Neural progenitor cell (in vitro differentiated cells): ENCODE measurements at regions not wholly inside any gene's neighbourhood (a gene's known extent, or its start where the extent isn't known, plus 50 kb on each side); places are given as distances from the start of the nearest gene placed in this dataset.
"Not testable (repeated sequence)": the region's sequence is repeated elsewhere in the genome, so short reads cannot be mapped to it uniquely, and the experiment has no call there.

ENCODE experiments used
- DNase-seq: peaks from one replicate; pipeline ENCODE4 v3.0.0-alpha.2; 2016; ENCODE audit warnings: low spot score
- H2AFZ ChIP-seq: fragments of 200-600 bp; sonication (generic); replicated peaks from 2 replicates; pipeline ENCODE4 v1.6.1; 2016; ENCODE audit warnings: antibody characterized with exemption
- H3F3A ChIP-seq: fragments of 200-600 bp; sonication (generic); 2 replicates; pipeline ENCODE4 v1.6.1; 2016; ENCODE audit warnings: antibody characterized with exemption, low read depth
- H3K27ac ChIP-seq: fragments of 200-600 bp; sonication (generic); 2 replicates; pipeline ENCODE4 v1.5.1; 2016; ENCODE audit warnings: mild to moderate bottlenecking
- H3K27me3 ChIP-seq: fragments of 200-600 bp; sonication (generic); 2 replicates; pipeline ENCODE4 v1.6.1; 2016; ENCODE audit warnings: mild to moderate bottlenecking, moderate library complexity
- H3K36me3 ChIP-seq: fragments of 200-600 bp; sonication (generic); 2 replicates; pipeline ENCODE4 v1.5.1; 2016
- H3K4me1 ChIP-seq: fragments of 200-600 bp; sonication (generic); 2 replicates; pipeline ENCODE4 v1.6.1; 2016; ENCODE audit warnings: mixed run types
- H3K4me2 ChIP-seq: fragments of 200-600 bp; sonication (generic); 2 replicates; pipeline ENCODE4 v1.6.1; 2016
- H3K4me3 ChIP-seq: fragments of 200-600 bp; sonication (generic); 2 replicates; pipeline ENCODE4 v1.5.1; 2016
- H3K79me2 ChIP-seq: fragments of 200-600 bp; sonication (generic); 2 replicates; pipeline ENCODE4 v1.6.1; 2016; ENCODE audit warnings: low read depth
- H3K9ac ChIP-seq: fragments of 200-600 bp; sonication (generic); 2 replicates; pipeline ENCODE4 v1.6.1; 2016
- H3K9me3 ChIP-seq: fragments of 200-600 bp; sonication (generic); 2 replicates; pipeline ENCODE4 v1.5.1; 2016; ENCODE audit warnings: low read depth
- H4K20me1 ChIP-seq: fragments of 200-600 bp; sonication (generic); 2 replicates; pipeline ENCODE4 v1.6.1; 2016; ENCODE audit warnings: low read depth
- H3K27ac Mint-ChIP-seq: 3 replicates; pipeline ENCODE4 v1.8.0; 2021; ENCODE audit warnings: mixed read lengths
- H3K27me3 Mint-ChIP-seq: 2 replicates; pipeline ENCODE4 v1.8.0; 2022; ENCODE audit warnings: low read depth, mild to moderate bottlenecking, inconsistent platforms, moderate library complexity, mixed read lengths; ENCODE audit not compliant: insufficient read depth
- H3K36me3 Mint-ChIP-seq: 3 replicates; pipeline ENCODE4 v1.8.0; 2021; ENCODE audit warnings: mixed read lengths
- H3K4me1 Mint-ChIP-seq: 3 replicates; pipeline ENCODE4 v1.8.0; 2021; ENCODE audit warnings: mixed read lengths
- H3K4me3 Mint-ChIP-seq: 3 replicates; pipeline ENCODE4 v1.8.0; 2021; ENCODE audit warnings: mild to moderate bottlenecking, moderate library complexity, mixed read lengths
- H3K9me3 Mint-ChIP-seq: 3 replicates; pipeline ENCODE4 v1.8.0; 2020; ENCODE audit warnings: mixed read lengths
- CTCF ChIP-seq: fragments of 200-600 bp; sonication (generic); IDR thresholded peaks from 2 replicates; pipeline ENCODE4 v1.5.1; 2017; ENCODE audit warnings: antibody characterized with exemption, mild to moderate bottlenecking
- EZH2 ChIP-seq: fragments of 200-600 bp; sonication (generic); IDR thresholded peaks from 2 replicates; pipeline ENCODE4 v1.6.1; 2017; ENCODE audit warnings: antibody characterized with exemption, mild to moderate bottlenecking, moderate library complexity
- EZH2phosphoT487 ChIP-seq: fragments of 200-600 bp; sonication (generic); IDR thresholded peaks from 2 replicates; pipeline ENCODE4 v1.6.1; 2017; ENCODE audit warnings: antibody characterized with exemption

GRCh38 chr4:129282293-129282692, 186.3 kb downstream of the C4orf33 start:
- no peaks in the 10 kb centered on the region for H3K79me2 ChIP-seq
- no peaks in the 10 kb centered on the region for H3K36me3 Mint-ChIP-seq
- no peak overlapping the region for H3K27ac ChIP-seq
- no peak for DNase-seq
- no peaks in the 10 kb centered on the region for H3K9me3 Mint-ChIP-seq
- H2AFZ ChIP-seq = no peak overlapping the region
- H3K9ac ChIP-seq = no peak overlapping the region
- peaks cover 2% of the 10 kb centered on the region for H3K27me3 Mint-ChIP-seq
- no peak overlapping the region for H3K4me3 Mint-ChIP-seq
- no peak overlapping the region for H3K27ac Mint-ChIP-seq
- H4K20me1 ChIP-seq = no peaks in the 10 kb centered on the region
- H3K4me2 ChIP-seq = no peak overlapping the region
- H3K4me1 Mint-ChIP-seq = no peaks in the 10 kb centered on the region
- H3K27me3 ChIP-seq = no peaks in the 10 kb centered on the region
- H3K4me1 ChIP-seq = no peaks in the 10 kb centered on the region
- H3F3A ChIP-seq = no peaks in the 10 kb centered on the region
- H3K9me3 ChIP-seq = no peaks in the 10 kb centered on the region
- TF ChIP-seq EZH2phosphoT487 (no peak), CTCF (no peak), EZH2 (no peak)
- H3K4me3 ChIP-seq = no peak overlapping the region
- H3K36me3 ChIP-seq = no peaks in the 10 kb centered on the region

GRCh38 chr4:129292194-129292593, 196.2 kb downstream of the C4orf33 start:
- H3K27me3 Mint-ChIP-seq, H3K27me3 ChIP-seq, H3K36me3 ChIP-seq, H3K9me3 ChIP-seq, H3K9ac ChIP-seq, H3K36me3 Mint-ChIP-seq, H3K79me2 ChIP-seq, H2AFZ ChIP-seq, H3K4me3 Mint-ChIP-seq, H3K4me2 ChIP-seq, H3K27ac Mint-ChIP-seq, H3F3A ChIP-seq, H4K20me1 ChIP-seq, H3K4me1 Mint-ChIP-seq, H3K4me3 ChIP-seq, H3K27ac ChIP-seq, H3K4me1 ChIP-seq: not testable (repeated sequence)
- DNase-seq = peak; percentile 2
- peaks cover 14% of the 10 kb centered on the region for H3K9me3 Mint-ChIP-seq

GRCh38 chr4:129314781-129315180, 218.8 kb downstream of the C4orf33 start:
- no peaks in the 10 kb centered on the region for H3F3A ChIP-seq
- no peaks in the 10 kb centered on the region for H3K79me2 ChIP-seq
- no peak overlapping the region for H3K9ac ChIP-seq
- DNase-seq = no peak
- H3K36me3 ChIP-seq = no peaks in the 10 kb centered on the region
- Mint-ChIP-seq H3K36me3 (no peaks in the 10 kb centered on the region), H3K27ac (no peak overlapping the region), H3K9me3 (no peaks in the 10 kb centered on the region), H3K27me3 (no peaks in the 10 kb centered on the region), H3K4me1 (no peaks in the 10 kb centered on the region), H3K4me3 (no peak overlapping the region)
- no peaks in the 10 kb centered on the region for H3K4me1 ChIP-seq
- H3K9me3 ChIP-seq = no peaks in the 10 kb centered on the region
- H2AFZ ChIP-seq = no peak overlapping the region
- no peak overlapping the region for H3K27ac ChIP-seq
- no peak overlapping the region for H3K4me2 ChIP-seq
- no peak overlapping the region for H3K4me3 ChIP-seq
- no peaks in the 10 kb centered on the region for H4K20me1 ChIP-seq
- H3K27me3 ChIP-seq = no peaks in the 10 kb centered on the region
- TF ChIP-seq CTCF = no peak
- TF ChIP-seq EZH2phosphoT487 = no peak
- TF ChIP-seq EZH2 = no peak

- no peak overlapping the region for H3K27ac Mint-ChIP-seq
- H3K4me1 Mint-ChIP-seq = peaks cover 15% of the 10 kb centered on the region
- H3K4me3 Mint-ChIP-seq = no peak overlapping the region
- DNase-seq = peak; percentile 45
- H3K9me3 Mint-ChIP-seq = no peaks in the 10 kb centered on the region
- H3K79me2 ChIP-seq = no peaks in the 10 kb centered on the region
- H3K4me3 ChIP-seq = no peak overlapping the region
- H2AFZ ChIP-seq = no peak overlapping the region
- H3K9ac ChIP-seq = no peak overlapping the region
- no peaks in the 10 kb centered on the region for H3K27me3 Mint-ChIP-seq
- no peaks in the 10 kb centered on the region for H3K36me3 Mint-ChIP-seq
- no peaks in the 10 kb centered on the region for H3F3A ChIP-seq
- no peaks in the 10 kb centered on the region for H3K9me3 ChIP-seq
- H3K27ac ChIP-seq = no peak overlapping the region
- TF ChIP-seq EZH2 = no peak
- TF ChIP-seq CTCF = no peak
- TF ChIP-seq EZH2phosphoT487 = no peak
- H4K20me1 ChIP-seq = no peaks in the 10 kb centered on the region
- no peaks in the 10 kb centered on the region for H3K36me3 ChIP-seq
- peak overlapping the region; percentile 5 for H3K4me2 ChIP-seq
- H3K27me3 ChIP-seq = no peaks in the 10 kb centered on the region
- H3K4me1 ChIP-seq = peaks cover 18% of the 10 kb centered on the region
Observed at GRCh38 chr4:129322920-129323319, 227.0 kb downstream of the C4orf33 start.
